ENCODE measurements at regions not wholly inside any gene's neighbourhood (a gene's known extent, or its start where the extent isn't known, plus 50 kb on each side); places are given as distances from the start of the nearest gene placed in this dataset.
A peak's percentile ranks its signal among the peaks of the same experiment; 100 is the strongest.

GRCh38 chr13:107205318-107206104 lies 637.6 kb upstream of the ARGLU1 start:
- peak in 1 of 2 donors; percentile 8 for DNase-seq (ENCODE audit: low read depth in 2 of 2)

DNA sequence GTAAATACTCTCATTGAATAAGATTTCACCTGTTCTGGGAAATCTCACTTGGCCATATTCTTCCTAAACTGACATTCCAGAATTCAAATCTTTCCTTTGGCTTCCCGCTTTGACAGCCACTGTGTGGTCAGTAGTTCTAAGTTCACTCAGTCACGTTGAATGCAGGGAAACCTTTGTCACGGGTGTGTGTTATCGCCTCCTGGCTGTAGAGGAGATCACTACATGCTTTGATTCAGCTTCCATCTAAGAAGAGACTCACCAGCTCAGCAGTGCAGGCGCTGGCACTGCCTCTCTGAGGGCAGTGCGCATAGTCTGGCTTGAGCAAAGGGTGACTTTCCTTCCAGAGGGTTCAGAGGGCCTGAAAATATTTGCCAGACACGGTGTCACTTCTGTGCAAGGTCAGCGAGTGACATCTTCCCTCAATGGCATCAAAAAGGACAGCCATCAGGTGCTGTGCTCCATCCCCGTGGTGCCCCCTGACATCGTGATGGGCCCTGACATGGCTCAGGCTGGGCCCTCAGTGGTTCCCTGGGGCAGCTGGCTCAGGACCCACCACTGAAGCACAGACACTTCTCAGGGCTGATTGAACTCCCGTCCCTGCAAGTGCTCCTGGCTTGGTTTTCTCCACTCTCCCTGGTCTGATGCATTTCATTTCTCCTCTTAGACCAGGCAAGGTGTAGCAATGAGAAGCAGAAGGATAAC lies 635.4 kb upstream of the ARGLU1 start:
- DNase-seq (ENCODE audit: low read depth in 2 of 2), result no peak

GRCh38 chr13:107202371-107203023 lies 634.6 kb upstream of the ARGLU1 start:
- no peak for DNase-seq (ENCODE audit: low read depth in 2 of 2)

DNA sequence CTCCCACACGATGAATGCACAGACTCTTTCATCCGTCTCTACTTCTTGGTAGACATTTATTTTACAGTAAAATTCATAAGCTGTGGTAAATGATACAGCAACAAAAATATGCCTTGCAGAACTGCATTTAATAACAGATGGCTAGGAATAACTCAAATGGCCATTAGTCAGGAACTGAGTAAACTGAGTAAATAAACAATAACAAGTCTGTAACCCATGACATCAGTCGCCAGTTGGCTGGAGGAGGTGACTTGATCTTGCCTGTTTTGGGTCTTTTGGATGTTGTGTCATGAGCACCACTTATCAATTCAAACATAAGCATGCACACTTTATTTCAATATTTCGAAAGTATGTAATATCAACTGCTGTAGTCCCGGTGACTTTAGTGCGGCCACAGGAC lies 632.6 kb upstream of the ARGLU1 start:
- no peak for DNase-seq (ENCODE audit: low read depth in 2 of 2)

DNA sequence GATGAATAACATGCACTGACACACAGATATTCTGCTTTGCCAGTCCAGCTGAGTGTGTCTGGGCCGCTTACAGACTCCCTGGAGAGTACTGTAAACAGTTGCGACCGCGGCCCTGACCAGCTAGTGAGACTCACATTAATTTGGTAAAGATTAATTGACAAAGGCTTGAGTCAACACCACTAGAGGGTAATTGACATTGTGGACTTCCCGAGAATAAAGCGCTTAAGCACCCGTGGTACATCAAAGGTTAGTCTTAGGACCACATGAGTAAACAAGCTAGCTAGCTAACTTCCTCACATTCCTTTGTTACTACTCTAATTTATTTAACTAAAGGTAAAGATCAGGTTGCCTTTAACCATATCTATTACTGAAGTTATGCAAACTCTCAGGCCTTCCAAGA lies 624.4 kb upstream of the ARGLU1 start:
- DNase-seq (ENCODE audit: low read depth in 2 of 2), result no peak

- DNase-seq (ENCODE audit: low read depth in 2 of 2), result no peak
Measured at GRCh38 chr13:107190065-107190464, 622.1 kb upstream of the ARGLU1 start.

GRCh38 chr13:107185889-107186288 lies 618.0 kb upstream of the ARGLU1 start:
- DNase-seq (ENCODE audit: low read depth in 2 of 2), result no peak

DNA sequence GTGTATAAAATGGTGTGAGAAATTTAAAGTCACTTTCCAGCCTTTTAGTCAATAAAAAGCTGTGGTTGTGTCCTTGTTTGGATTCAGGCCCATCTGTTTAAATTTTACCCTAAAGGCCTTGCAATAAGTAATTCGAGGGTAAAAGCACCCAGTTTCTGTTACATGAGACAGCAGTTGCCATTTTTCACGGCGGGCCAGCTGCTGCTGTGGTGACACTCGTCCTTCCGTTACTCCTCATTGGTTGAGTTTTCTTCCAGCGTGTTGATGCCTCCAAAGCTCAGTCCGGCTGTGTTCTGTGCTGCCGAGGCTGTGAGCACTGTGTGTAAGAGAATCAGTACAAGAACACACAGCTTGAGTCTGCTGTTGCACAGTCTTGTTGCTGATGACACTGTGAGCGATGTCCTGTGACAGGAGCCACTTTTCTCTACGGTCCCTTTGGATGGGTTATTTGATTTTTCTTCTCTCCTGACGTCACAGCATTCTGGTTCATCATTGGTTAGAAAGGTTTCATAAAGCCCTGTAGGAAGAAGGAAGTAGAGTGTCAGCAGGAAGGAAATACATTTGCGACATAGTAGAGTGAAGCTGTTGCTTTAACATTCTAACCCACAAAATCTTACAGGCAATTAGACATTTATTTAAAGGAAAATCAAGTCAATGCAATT lies 602.5 kb upstream of the ARGLU1 start:
- no peak for DNase-seq (ENCODE audit: low read depth in 2 of 2)

DNA sequence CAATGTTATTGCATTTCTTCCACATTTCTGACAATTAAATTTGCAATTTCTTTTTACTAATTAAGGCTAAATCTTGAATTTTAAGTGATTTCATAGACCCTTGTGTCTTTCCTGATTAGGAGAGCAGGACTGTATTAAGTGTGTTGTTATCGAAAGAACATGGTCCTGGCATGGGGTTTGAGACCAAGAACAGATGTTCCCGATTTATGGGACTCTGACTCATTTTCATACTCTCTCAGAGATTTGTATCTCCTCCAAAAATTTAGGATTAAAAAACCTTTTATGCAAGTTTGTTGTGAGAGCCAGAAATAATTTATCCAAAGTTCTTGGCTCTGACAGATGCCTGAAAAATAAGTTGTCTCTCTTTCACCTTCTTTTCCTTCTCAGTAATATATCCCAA lies 589.3 kb upstream of the ARGLU1 start:
- no peak for DNase-seq (ENCODE audit: low read depth in 2 of 2)

GRCh38 chr13:107144432-107144831 lies 576.5 kb upstream of the ARGLU1 start:
- no peak for DNase-seq (ENCODE audit: low read depth in 2 of 2)

GRCh38 chr13:107141767-107142166 lies 573.8 kb upstream of the ARGLU1 start:
- no peak for DNase-seq (ENCODE audit: low read depth in 2 of 2)

- no peak for DNase-seq (ENCODE audit: low read depth in 2 of 2)
Measured at GRCh38 chr13:107139006-107139405, 571.1 kb upstream of the ARGLU1 start.

GRCh38 chr13:107138486-107138885 lies 570.5 kb upstream of the ARGLU1 start:
- no peak for DNase-seq (ENCODE audit: low read depth in 2 of 2)

- no peak for DNase-seq (ENCODE audit: low read depth in 2 of 2)
Measured at GRCh38 chr13:107133950-107134349, 566.0 kb upstream of the ARGLU1 start.

- no peak for DNase-seq (ENCODE audit: low read depth in 2 of 2)
Measured at GRCh38 chr13:107130566-107130965, 562.6 kb upstream of the ARGLU1 start.

DNA sequence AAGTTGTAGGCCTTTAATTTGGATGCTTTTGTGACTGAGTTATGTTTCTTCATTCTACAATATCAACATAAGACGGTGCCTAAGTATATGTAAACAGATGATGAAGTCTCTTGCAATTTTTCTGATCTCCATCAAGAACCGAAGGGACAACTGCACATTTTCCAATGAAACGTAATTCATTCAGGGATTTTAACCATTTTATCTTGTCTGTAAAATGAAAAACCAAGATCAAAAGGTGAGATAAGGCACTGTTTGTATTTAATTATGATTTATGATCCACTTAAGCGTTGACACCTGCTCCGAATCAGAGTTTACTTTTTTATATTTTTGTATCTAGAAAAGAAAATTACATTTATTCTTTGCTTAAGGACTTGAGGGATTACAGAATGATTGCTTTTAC lies 556.8 kb upstream of the ARGLU1 start:
- DNase-seq (ENCODE audit: low read depth in 2 of 2), result no peak

DNA sequence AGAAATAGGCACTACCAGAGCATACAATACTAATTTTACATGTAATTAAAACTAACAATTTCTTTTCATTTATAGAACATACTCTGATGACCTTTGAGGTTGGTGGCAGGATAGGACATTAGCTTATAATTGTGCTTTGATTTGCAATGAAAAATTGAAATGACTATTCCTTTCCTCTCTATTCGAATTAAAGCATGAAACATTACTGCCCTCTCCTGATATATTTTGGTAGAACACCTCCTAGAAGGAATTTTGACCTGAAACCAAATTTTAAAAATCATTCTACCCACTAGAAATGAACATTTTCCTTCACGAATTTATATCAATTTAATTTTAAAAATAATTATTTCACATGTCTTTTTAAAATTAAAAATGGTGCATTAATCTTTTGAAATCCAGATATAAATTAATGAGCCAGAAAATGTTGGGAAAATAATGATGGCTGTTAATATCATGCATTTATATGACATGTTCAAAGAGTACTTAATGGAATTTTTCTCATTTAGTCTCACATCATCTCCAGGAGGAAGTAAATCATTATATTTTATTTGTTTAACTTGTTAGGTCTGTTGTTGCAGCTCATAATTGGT lies 556.3 kb upstream of the ARGLU1 start:
- DNase-seq (ENCODE audit: low read depth in 2 of 2), result no peak

- no peak for DNase-seq (ENCODE audit: low read depth in 2 of 2)
Measured at GRCh38 chr13:107121793-107122192, 553.9 kb upstream of the ARGLU1 start.

GRCh38 chr13:107119989-107120881 lies 552.3 kb upstream of the ARGLU1 start:
- no peak for DNase-seq (ENCODE audit: low read depth in 2 of 2)

DNA sequence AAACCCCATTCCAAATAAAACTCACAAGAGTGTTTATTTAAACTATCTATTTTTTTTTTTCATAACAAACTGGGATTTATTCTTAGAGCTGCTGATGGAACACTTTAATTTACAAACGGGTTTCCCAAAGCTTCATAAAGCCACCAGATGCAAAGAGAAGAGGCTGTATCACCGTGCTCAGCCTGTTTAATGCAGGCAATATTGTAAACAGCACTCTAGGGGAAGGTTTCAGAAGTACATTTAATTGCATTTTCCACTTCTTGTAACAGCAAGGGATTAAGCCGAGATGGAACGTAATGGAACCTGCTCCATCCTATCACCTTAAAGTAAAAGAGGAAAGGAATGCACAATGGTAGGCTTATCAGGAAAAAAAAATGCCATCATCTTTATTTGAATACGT lies 550.6 kb upstream of the ARGLU1 start:
- DNase-seq (ENCODE audit: low read depth in 2 of 2), result no peak

All from activated CD8-positive, alpha-beta memory T cell treated with anti-CD3 and anti-CD28 coated beads for 4 hours (primary cell).